ENCODE measurements at regions not wholly inside any gene's neighbourhood (a gene's known extent, or its start where the extent isn't known, plus 50 kb on each side); places are given as distances from the start of the nearest gene placed in this dataset.

GRCh38 chr10:28774051-28774995 is 97.0 kb downstream of the BAMBI start:
- Histone ChIP-seq H3K4me1 (ENCODE audit: control insufficient read depth in 1 of 2, low read depth in 2 of 2) (no peaks in the 10 kb centered on the region), H3K36me3 (no peaks in the 10 kb centered on the region), H3K4me3 (no peak overlapping the region), H3K9me3 (no peaks in the 10 kb centered on the region), H3K27ac (no peak overlapping the region), H3K27me3 (replicated peaks; ENCODE audit: insufficient read depth) (no peaks in the 10 kb centered on the region)
- DNase-seq (ENCODE audit: low spot score), result no peak
- no peak for ATAC-seq (ENCODE audit: insufficient number of reproducible peaks, low FRiP score, low read depth)
- no peak for TF ChIP-seq CTCF (IDR thresholded peaks at IDR 0.05)

GRCh38 chr10:28775773-28776172 is 98.5 kb downstream of the BAMBI start:
- Histone ChIP-seq H3K36me3 (no peaks in the 10 kb centered on the region), H3K9me3 (no peaks in the 10 kb centered on the region), H3K4me3 (no peak overlapping the region), H3K27me3 (replicated peaks; ENCODE audit: insufficient read depth) (no peaks in the 10 kb centered on the region), H3K4me1 (ENCODE audit: control insufficient read depth in 1 of 2, low read depth in 2 of 2) (no peaks in the 10 kb centered on the region), H3K27ac (no peak overlapping the region)
- no peak for ATAC-seq (ENCODE audit: insufficient number of reproducible peaks, low FRiP score, low read depth)
- DNase-seq (ENCODE audit: low spot score), result no peak
- TF ChIP-seq CTCF (IDR thresholded peaks at IDR 0.05), result no peak

GRCh38 chr10:28776519-28776918 is 99.2 kb downstream of the BAMBI start:
- no peak for TF ChIP-seq CTCF (IDR thresholded peaks at IDR 0.05)
- Histone ChIP-seq H3K36me3 (no peaks in the 10 kb centered on the region), H3K27me3 (replicated peaks; ENCODE audit: insufficient read depth) (no peaks in the 10 kb centered on the region), H3K4me1 (ENCODE audit: control insufficient read depth in 1 of 2, low read depth in 2 of 2) (no peaks in the 10 kb centered on the region), H3K27ac (no peak overlapping the region), H3K9me3 (no peaks in the 10 kb centered on the region), H3K4me3 (no peak overlapping the region)
- DNase-seq (ENCODE audit: low spot score) (no peak), ATAC-seq (ENCODE audit: insufficient number of reproducible peaks, low FRiP score, low read depth) (no peak)

- ATAC-seq (ENCODE audit: insufficient number of reproducible peaks, low FRiP score, low read depth) (no peak), DNase-seq (ENCODE audit: low spot score) (no peak)
- TF ChIP-seq CTCF (IDR thresholded peaks at IDR 0.05), result no peak
- Histone ChIP-seq H3K9me3 (no peaks in the 10 kb centered on the region), H3K4me1 (ENCODE audit: control insufficient read depth in 1 of 2, low read depth in 2 of 2) (no peaks in the 10 kb centered on the region), H3K36me3 (no peaks in the 10 kb centered on the region), H3K27me3 (replicated peaks; ENCODE audit: insufficient read depth) (no peaks in the 10 kb centered on the region), H3K27ac (no peak overlapping the region), H3K4me3 (no peak overlapping the region)
Observed at GRCh38 chr10:28777911-28778310, 100.6 kb downstream of the BAMBI start.

GRCh38 chr10:28778524-28778923 is 101.2 kb downstream of the BAMBI start:
- H3K4me1 ChIP-seq (ENCODE audit: control insufficient read depth in 1 of 2, low read depth in 2 of 2), result no peaks in the 10 kb centered on the region
- H3K36me3 ChIP-seq, result no peaks in the 10 kb centered on the region
- DNase-seq (ENCODE audit: low spot score) (no peak), ATAC-seq (ENCODE audit: insufficient number of reproducible peaks, low FRiP score, low read depth) (no peak)
- H3K4me3 ChIP-seq, result no peak overlapping the region
- no peak overlapping the region for H3K27ac ChIP-seq
- H3K27me3 ChIP-seq (replicated peaks; ENCODE audit: insufficient read depth), result no peaks in the 10 kb centered on the region
- no peak for TF ChIP-seq CTCF (IDR thresholded peaks at IDR 0.05)
- H3K9me3 ChIP-seq, result no peaks in the 10 kb centered on the region

Measured in thoracic aorta (tissue), 2 donors.